CD4-positive, CD25-positive, alpha-beta regulatory T cell (primary cell): ENCODE measurements at regions not wholly inside any gene's neighbourhood (a gene's known extent, or its start where the extent isn't known, plus 50 kb on each side); places are given as distances from the start of the nearest gene placed in this dataset.

ENCODE experiments used
- ATAC-seq, 2 donors: fragments of 150-1000 bp; cut with Tn5 transposase; one replicate each; pipeline ENCODE4 v1.10.0; 2021; ENCODE audit warnings: low read depth in 2 of 2, moderate number of reproducible peaks in 2 of 2, moderate library complexity in 1 of 2
- DNase-seq, 3 donors: peaks; one replicate each; pipeline versions ENCODE4 v3.0.0 to v3.0.0-alpha.2; 2012 to 2022; ENCODE audit warnings: mixed read lengths in 1 of 3
- H3K27ac ChIP-seq: one replicate; pipeline ENCODE4 v1.7.0; 2013; ENCODE audit warnings: mild to moderate bottlenecking, low read length; ENCODE audit not compliant: insufficient read depth, poor library complexity, severe bottlenecking
- H3K27me3 ChIP-seq: one replicate; pipeline ENCODE4 v1.7.0; 2013; ENCODE audit warnings: low read length; ENCODE audit not compliant: control insufficient read depth, insufficient read depth
- H3K36me3 ChIP-seq: one replicate; pipeline ENCODE4 v1.7.0; 2013; ENCODE audit warnings: mild to moderate bottlenecking, low read length, moderate library complexity; ENCODE audit not compliant: control insufficient read depth, insufficient read depth
- H3K4me1 ChIP-seq: 2 replicates; pipeline ENCODE4 v1.7.0; 2013; ENCODE audit warnings: mild to moderate bottlenecking, low read length; ENCODE audit not compliant: insufficient read depth, control insufficient read depth, poor library complexity, severe bottlenecking
- H3K4me3 ChIP-seq: one replicate; pipeline ENCODE4 v1.7.0; 2013; ENCODE audit warnings: low read depth, mild to moderate bottlenecking, low read length, moderate library complexity
- H3K9me3 ChIP-seq, 2 experiments: 1 replicate in 1 of 2; 2 replicates in 1 of 2; pipeline ENCODE4 v1.7.0; 2013; ENCODE audit warnings: low read length in 2 of 2, mild to moderate bottlenecking in 1 of 2, moderate library complexity in 1 of 2; ENCODE audit not compliant: control insufficient read depth in 2 of 2
- H3K27ac Mint-ChIP-seq, 3 donors: one replicate each; pipeline ENCODE4 v1.8.0; 2020 to 2022; ENCODE audit warnings: mild to moderate bottlenecking in 3 of 3, mixed read lengths in 3 of 3, moderate library complexity in 2 of 3
- H3K27me3 Mint-ChIP-seq: one replicate; pipeline ENCODE4 v1.8.0; 2022; ENCODE audit warnings: mild to moderate bottlenecking, mixed read lengths
- H3K36me3 Mint-ChIP-seq: one replicate; pipeline ENCODE4 v1.8.0; 2020; ENCODE audit warnings: mixed read lengths
- H3K4me1 Mint-ChIP-seq, 4 donors: one replicate each; pipeline ENCODE4 v1.8.0; 2020 to 2022; ENCODE audit warnings: mixed read lengths in 4 of 4, mild to moderate bottlenecking in 1 of 4
- H3K4me3 Mint-ChIP-seq, 4 donors: one replicate each; pipeline ENCODE4 v1.8.0; 2020 to 2022; ENCODE audit warnings: mild to moderate bottlenecking in 4 of 4, mixed read lengths in 4 of 4, moderate library complexity in 3 of 4
- H3K9me3 Mint-ChIP-seq, 7 donors: one replicate each; pipeline ENCODE4 v1.8.0; 2020 to 2022; ENCODE audit warnings: mixed read lengths in 7 of 7, mild to moderate bottlenecking in 3 of 7, moderate library complexity in 2 of 7

DNA sequence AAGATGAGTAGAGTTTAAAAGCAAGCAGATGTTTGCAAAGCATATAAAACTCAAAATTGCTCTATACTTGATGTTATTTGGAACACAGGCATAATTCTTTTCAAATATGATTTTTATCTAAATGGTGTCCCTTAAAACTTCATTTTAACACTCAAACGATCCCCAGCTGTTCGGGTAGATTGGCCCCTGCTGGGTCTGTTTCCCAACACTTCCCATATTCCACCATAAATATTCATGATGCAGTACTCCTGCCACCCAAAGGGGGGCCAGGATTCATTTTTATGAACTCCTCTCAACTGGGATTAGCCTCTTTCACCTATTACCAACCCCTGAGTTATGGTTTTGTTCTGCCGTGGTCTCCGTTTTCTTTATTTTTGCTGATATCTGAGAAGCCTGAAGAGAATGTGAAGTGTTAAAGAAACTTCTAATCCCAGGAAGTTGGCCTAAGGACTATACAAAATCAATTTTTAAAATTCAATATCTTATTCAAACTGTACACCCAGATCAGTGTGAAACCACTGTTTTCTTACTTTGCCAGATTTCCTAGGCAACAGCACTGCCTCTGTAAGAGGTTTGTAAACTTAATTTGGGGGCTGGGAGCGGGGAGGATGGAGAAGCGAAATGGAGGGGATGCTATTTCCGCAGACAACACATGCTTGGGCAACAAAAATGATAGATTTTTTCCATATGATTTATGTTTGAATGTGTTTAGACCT lies 384.1 kb downstream of the DMRT2 start:
- no peak overlapping the region for H3K27ac Mint-ChIP-seq
- peaks cover 0 to 5% (median 0%) of the 10 kb centered on the region in 7 donors for H3K9me3 Mint-ChIP-seq
- no peaks in the 10 kb centered on the region for H3K9me3 ChIP-seq
- H3K36me3 ChIP-seq, result no peaks in the 10 kb centered on the region
- no peaks in the 10 kb centered on the region for H3K4me1 ChIP-seq
- no peaks in the 10 kb centered on the region for H3K27me3 ChIP-seq
- no peaks in the 10 kb centered on the region for H3K36me3 Mint-ChIP-seq
- no peak overlapping the region for H3K4me3 Mint-ChIP-seq
- H3K4me3 ChIP-seq, result no peak overlapping the region
- H3K27ac ChIP-seq, result no peak overlapping the region
- no peaks in the 10 kb centered on the region for H3K27me3 Mint-ChIP-seq
- no peak for ATAC-seq
- DNase-seq, result no peak
- no peaks in the 10 kb centered on the region for H3K4me1 Mint-ChIP-seq

DNA sequence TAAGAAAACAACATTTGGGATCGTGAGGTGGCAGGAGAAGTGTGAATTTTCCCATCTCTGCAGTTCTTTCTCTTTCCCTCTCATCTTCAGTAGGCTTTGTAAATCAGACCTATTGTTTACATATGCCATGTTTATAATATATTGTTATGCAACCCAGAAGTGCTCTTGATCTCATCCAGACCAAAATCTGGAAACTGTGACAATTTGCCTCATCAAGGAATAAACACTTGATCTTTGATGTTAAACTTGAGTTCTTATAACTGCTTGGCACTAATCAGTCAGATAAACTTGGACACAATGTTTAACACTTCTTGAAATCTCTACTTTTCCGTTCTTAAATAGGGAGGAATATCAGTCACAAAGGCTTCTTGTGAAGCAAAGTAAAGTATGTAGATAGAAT lies 384.7 kb downstream of the DMRT2 start:
- Histone ChIP-seq H3K36me3 (no peaks in the 10 kb centered on the region), H3K4me3 (no peak overlapping the region), H3K4me1 (no peaks in the 10 kb centered on the region), H3K27me3 (no peaks in the 10 kb centered on the region), H3K27ac (no peak overlapping the region), H3K9me3 (no peaks in the 10 kb centered on the region)
- ATAC-seq, result no peak
- H3K27me3 Mint-ChIP-seq, result no peaks in the 10 kb centered on the region
- DNase-seq, result no peak
- no peak overlapping the region for H3K27ac Mint-ChIP-seq
- no peak overlapping the region for H3K4me3 Mint-ChIP-seq
- H3K36me3 Mint-ChIP-seq, result no peaks in the 10 kb centered on the region
- peaks cover 0 to 5% (median 0%) of the 10 kb centered on the region in 7 donors for H3K9me3 Mint-ChIP-seq
- no peaks in the 10 kb centered on the region for H3K4me1 Mint-ChIP-seq

DNA sequence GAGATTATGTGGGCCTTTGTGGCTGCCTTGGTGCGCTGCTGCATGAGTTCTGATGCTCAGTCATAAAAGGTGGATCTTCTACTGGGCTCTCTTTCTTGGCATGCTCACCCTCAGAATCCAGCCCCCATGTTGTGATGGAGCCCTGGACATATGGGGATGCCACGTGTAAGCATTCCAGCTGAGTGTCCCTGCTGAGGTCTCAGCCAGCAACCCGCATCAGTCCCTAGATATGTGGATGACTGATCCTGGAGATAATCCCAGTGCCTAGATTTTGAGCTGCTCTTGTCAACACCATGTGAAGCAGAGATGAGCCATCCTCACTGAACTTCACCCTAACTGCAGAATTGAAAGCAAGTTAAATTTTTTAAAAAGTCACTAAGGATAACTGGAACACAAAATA lies 390.1 kb downstream of the DMRT2 start:
- H3K9me3 ChIP-seq, result no peaks in the 10 kb centered on the region
- no peak overlapping the region for H3K4me3 Mint-ChIP-seq
- H3K9me3 Mint-ChIP-seq, result peaks cover 0 to 1% (median 0%) of the 10 kb centered on the region in 7 donors
- no peaks in the 10 kb centered on the region for H3K36me3 ChIP-seq
- ATAC-seq (no peak), DNase-seq (no peak)
- no peaks in the 10 kb centered on the region for H3K4me1 ChIP-seq
- no peaks in the 10 kb centered on the region for H3K27me3 Mint-ChIP-seq
- H3K27ac ChIP-seq, result no peak overlapping the region
- no peaks in the 10 kb centered on the region for H3K27me3 ChIP-seq
- no peaks in the 10 kb centered on the region for H3K4me1 Mint-ChIP-seq
- no peaks in the 10 kb centered on the region for H3K36me3 Mint-ChIP-seq
- no peak overlapping the region for H3K4me3 ChIP-seq
- H3K27ac Mint-ChIP-seq, result no peak overlapping the region

DNA sequence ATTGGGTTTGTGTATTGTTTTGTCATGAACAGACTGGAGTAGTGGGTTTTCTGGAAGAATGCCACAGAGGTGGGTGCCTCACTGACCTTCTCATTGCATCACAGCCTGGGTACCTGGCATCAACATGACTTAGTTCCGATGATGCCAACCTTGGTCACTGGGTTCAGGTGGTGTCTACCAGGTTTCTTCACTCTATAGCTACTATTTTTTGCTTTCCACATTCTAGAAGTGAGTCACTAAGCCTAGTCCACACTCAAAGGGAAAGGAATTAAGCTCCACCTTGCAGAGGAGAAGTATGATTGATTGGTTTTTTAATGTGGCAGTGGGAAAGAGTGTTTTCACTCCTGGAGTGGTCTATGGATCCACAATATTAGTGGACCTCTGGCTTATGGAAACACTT lies 391.9 kb downstream of the DMRT2 start:
- Mint-ChIP-seq H3K36me3 (no peaks in the 10 kb centered on the region), H3K4me3 (no peak overlapping the region), H3K27ac (no peak overlapping the region), H3K9me3 (peaks cover 0 to 1% (median 0%) of the 10 kb centered on the region in 7 donors), H3K27me3 (no peaks in the 10 kb centered on the region), H3K4me1 (no peaks in the 10 kb centered on the region)
- Histone ChIP-seq H3K27me3 (no peaks in the 10 kb centered on the region), H3K4me3 (no peak overlapping the region), H3K27ac (no peak overlapping the region), H3K4me1 (no peaks in the 10 kb centered on the region), H3K36me3 (no peaks in the 10 kb centered on the region), H3K9me3 (no peaks in the 10 kb centered on the region)
- no peak for DNase-seq
- ATAC-seq, result no peak

DNA sequence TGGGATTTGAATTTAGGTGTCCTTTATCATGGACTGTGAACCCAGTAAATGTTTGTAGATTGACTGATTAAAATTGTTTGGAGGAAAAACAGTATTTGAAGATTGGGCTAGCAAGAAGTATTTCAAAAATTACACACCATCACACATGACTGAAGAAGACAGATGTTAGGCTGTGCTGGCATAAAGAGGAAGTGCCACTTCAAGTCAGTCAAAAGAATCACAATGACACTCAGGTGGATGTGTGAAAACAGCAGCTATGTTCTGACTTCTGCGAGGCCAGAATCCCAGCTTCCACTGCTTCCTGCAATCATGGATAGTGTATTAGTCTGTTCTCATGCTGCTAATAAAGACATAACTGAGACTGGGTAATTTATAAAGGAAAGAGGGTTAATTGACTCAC lies 393.3 kb downstream of the DMRT2 start:
- H3K36me3 Mint-ChIP-seq, result no peaks in the 10 kb centered on the region
- peaks cover 0 to 1% (median 0%) of the 10 kb centered on the region in 7 donors for H3K9me3 Mint-ChIP-seq
- H3K27me3 ChIP-seq, result no peaks in the 10 kb centered on the region
- no peak overlapping the region for H3K27ac Mint-ChIP-seq
- no peaks in the 10 kb centered on the region for H3K4me1 Mint-ChIP-seq
- DNase-seq (no peak), ATAC-seq (no peak)
- H3K4me3 ChIP-seq, result no peak overlapping the region
- no peak overlapping the region for H3K27ac ChIP-seq
- no peaks in the 10 kb centered on the region for H3K9me3 ChIP-seq
- H3K36me3 ChIP-seq, result no peaks in the 10 kb centered on the region
- no peak overlapping the region for H3K4me3 Mint-ChIP-seq
- H3K4me1 ChIP-seq, result no peaks in the 10 kb centered on the region
- H3K27me3 Mint-ChIP-seq, result no peaks in the 10 kb centered on the region

DNA sequence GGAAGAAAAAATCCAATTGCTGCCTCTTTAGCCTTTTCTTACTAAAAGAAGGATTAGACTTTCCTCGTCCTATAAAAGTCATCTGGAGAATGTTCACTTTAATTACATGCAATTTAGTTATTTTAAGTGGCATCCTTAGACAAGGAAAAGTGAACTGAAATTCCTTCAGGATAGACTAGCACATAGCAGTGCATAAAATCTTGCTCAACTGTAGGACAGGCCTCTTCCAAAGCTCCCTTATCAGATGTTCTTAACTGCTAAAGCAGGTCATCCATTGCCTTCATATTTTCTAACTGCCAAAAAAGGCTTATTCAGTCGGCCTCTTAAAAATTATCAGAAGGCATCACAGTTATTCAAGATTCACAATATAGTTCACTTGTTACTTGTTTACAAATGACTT lies 396.5 kb downstream of the DMRT2 start:
- no peaks in the 10 kb centered on the region for H3K36me3 Mint-ChIP-seq
- ATAC-seq (no peak), DNase-seq (no peak)
- Histone ChIP-seq H3K27ac (no peak overlapping the region), H3K36me3 (no peaks in the 10 kb centered on the region), H3K4me1 (no peaks in the 10 kb centered on the region), H3K4me3 (no peak overlapping the region), H3K9me3 (no peaks in the 10 kb centered on the region), H3K27me3 (no peaks in the 10 kb centered on the region)
- no peaks in the 10 kb centered on the region for H3K27me3 Mint-ChIP-seq
- H3K27ac Mint-ChIP-seq, result no peak overlapping the region
- no peaks in the 10 kb centered on the region for H3K4me1 Mint-ChIP-seq
- H3K9me3 Mint-ChIP-seq, result peaks cover 0 to 1% (median 0%) of the 10 kb centered on the region in 7 donors
- H3K4me3 Mint-ChIP-seq, result no peak overlapping the region

DNA sequence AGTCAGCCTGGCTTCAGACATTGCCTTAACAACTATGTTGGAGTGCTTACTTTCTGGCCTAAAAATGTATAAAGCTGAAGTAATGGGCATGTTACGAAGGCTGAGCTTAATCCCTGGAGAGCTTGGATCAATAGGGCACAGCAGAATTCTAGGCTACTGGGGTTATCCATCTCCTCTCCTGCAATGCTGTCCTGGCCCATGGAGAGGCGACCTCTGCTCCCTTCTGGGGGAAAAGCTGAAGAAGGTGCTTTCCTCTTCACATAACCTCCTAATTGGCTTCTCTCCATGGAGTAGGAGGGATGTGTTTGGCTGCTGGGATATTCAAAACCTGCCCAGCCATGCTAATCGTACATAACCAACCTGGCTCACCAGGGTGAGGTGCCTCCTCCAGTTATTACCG lies 403.5 kb downstream of the DMRT2 start:
- H3K9me3 ChIP-seq, result no peaks in the 10 kb centered on the region
- ATAC-seq, result no peak
- no peak overlapping the region for H3K27ac ChIP-seq
- no peak overlapping the region for H3K4me3 Mint-ChIP-seq
- H3K27ac Mint-ChIP-seq, result no peak overlapping the region
- H3K4me1 Mint-ChIP-seq, result no peaks in the 10 kb centered on the region
- H3K27me3 Mint-ChIP-seq, result peaks cover 4% of the 10 kb centered on the region
- no peaks in the 10 kb centered on the region for H3K36me3 ChIP-seq
- H3K4me1 ChIP-seq, result no peaks in the 10 kb centered on the region
- H3K4me3 ChIP-seq, result no peak overlapping the region
- no peak for DNase-seq
- H3K9me3 Mint-ChIP-seq, result peaks cover 0 to 3% (median 0%) of the 10 kb centered on the region in 7 donors
- no peaks in the 10 kb centered on the region for H3K27me3 ChIP-seq
- H3K36me3 Mint-ChIP-seq, result no peaks in the 10 kb centered on the region

DNA sequence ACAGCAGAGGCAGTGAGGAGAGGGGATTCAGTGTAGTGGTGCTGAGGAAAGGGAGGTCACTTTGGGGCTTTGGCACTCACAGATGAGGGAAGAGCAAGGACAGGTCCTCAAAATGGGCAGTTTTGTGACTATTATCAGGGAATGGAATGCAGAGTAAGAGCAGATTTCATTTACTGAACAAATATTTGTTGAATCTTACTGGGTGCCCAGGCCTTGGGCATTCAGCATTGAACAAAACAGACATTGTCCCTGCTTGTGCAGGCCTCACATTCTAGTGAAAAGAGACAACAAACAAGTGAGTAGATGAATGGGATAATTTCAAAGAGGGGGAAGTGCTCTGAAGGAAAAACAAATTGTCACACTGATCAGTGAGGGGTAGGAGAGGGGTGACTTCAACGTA lies 404.1 kb downstream of the DMRT2 start:
- DNase-seq, result no peak
- Mint-ChIP-seq H3K27me3 (peaks cover 4% of the 10 kb centered on the region), H3K4me1 (no peaks in the 10 kb centered on the region), H3K4me3 (no peak overlapping the region), H3K36me3 (no peaks in the 10 kb centered on the region), H3K27ac (peak overlapping the region in 1 of 3 donors; percentile 8), H3K9me3 (peaks cover 0 to 4% (median 0%) of the 10 kb centered on the region in 7 donors)
- Histone ChIP-seq H3K27ac (no peak overlapping the region), H3K9me3 (no peaks in the 10 kb centered on the region), H3K4me3 (no peak overlapping the region), H3K4me1 (no peaks in the 10 kb centered on the region), H3K36me3 (no peaks in the 10 kb centered on the region), H3K27me3 (no peaks in the 10 kb centered on the region)
- ATAC-seq, result no peak
